ENCODE measurements at regions not wholly inside any gene's neighbourhood (a gene's known extent, or its start where the extent isn't known, plus 50 kb on each side); places are given as distances from the start of the nearest gene placed in this dataset.

DNA sequence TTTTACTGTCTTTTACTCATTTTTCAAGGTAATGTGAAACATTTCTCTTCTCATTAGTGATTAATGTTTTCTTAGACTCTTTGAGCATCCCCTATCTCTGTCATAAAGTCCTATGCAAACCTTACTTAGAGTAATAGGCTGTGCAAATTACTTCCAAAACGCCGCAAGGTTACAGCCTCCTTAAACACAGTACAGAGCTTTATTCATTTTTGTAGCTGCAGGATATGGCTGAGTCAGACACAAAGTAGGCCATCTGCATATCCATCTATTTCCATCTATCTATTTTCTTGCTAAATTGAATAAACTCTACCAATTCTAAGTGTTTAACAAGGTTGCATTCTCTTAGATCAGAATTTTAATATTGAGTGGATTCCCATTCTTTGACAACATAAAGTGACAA lies 335.6 kb upstream of the SLC16A7 start:
- TF ChIP-seq CTCF (conservative IDR thresholded peaks at IDR 0.05 in 1 of 2, IDR thresholded peaks at IDR 0.05 in 1 of 2; ENCODE audit: low read depth in 1 of 2, low read length in 2 of 2), result no peak
- no peak for TF ChIP-seq EZH2 (IDR thresholded peaks at IDR 0.05; ENCODE audit: low read length, missing control alignments)
